ENCODE measurements at regions not wholly inside any gene's neighbourhood (a gene's known extent, or its start where the extent isn't known, plus 50 kb on each side); places are given as distances from the start of the nearest gene placed in this dataset.

GRCh38 chr4:28754376-28754775 is 1893.7 kb downstream of the STIM2 start:
- intact Hi-C loops (cut with DNase I; ENCODE audit: low total_unique reads), result no loop called here
- DNase-seq (ENCODE audit: low spot score in 2 of 2), result no peak
- TF ChIP-seq CTCF (IDR thresholded peaks at IDR 0.05), result no peak
- no peak for TF ChIP-seq POLR2A (IDR thresholded peaks at IDR 0.05)
- 41 to 50% methylated on average over 3 of the region's 3 CpGs for WGBS, 2 donors
- no peak overlapping the region for H3K4me3 ChIP-seq (ENCODE audit: low read depth, poor library complexity, severe bottlenecking)

DNA sequence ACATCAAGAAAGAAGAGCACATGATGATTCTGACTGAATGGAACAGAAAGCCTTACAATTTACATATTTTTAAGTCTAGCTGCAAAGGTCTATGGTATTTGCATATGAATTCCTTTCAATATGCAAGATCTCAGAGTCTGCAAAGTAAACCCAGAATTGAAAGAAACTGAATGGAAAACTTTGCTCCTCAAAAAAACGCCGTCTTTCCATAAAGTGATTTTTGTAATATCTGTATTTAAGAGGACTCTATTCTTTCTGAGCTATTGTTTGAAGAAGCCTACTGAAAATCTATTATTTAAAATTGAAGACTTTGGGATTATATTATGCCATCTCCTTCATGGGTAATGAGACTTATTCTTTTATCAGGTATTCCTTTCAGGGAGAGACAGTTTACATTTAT is 1894.4 kb downstream of the STIM2 start:
- DNase-seq (ENCODE audit: low spot score in 2 of 2), result no peak
- TF ChIP-seq CTCF (IDR thresholded peaks at IDR 0.05) (no peak), POLR2A (IDR thresholded peaks at IDR 0.05) (no peak)
- no peak overlapping the region for H3K4me3 ChIP-seq (ENCODE audit: low read depth, poor library complexity, severe bottlenecking)
- 76 to 78% methylated on average over 2 of the region's 2 CpGs for WGBS, 2 donors
- intact Hi-C loops (cut with DNase I; ENCODE audit: low total_unique reads), result no loop called here

- TF ChIP-seq CTCF (IDR thresholded peaks at IDR 0.05), result no peak
- TF ChIP-seq POLR2A (IDR thresholded peaks at IDR 0.05), result no peak
Observed at GRCh38 chr4:28759064-28759463, 1898.4 kb downstream of the STIM2 start.

DNA sequence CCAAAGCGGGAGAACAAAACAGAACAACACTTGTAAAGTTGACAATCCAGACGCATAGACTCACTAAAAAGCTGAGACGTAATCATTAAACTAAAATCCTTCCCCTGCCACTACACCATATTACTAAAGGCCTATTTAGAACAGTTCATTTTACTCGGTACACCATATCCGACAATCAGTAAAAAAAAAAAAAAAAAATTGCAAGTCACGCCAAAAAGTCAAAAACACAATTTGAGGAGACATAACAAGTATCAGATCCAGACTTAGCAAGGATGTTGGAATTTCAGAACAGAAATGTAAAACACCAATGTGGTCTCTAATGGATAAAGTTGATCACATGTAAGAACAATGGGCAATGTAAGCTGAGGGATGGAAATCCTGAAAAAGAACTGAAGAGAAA is 1899.4 kb downstream of the STIM2 start:
- intact Hi-C loops (cut with DNase I; ENCODE audit: low total_unique reads), result no loop called here
- H3K4me3 ChIP-seq (ENCODE audit: low read depth, poor library complexity, severe bottlenecking), result no peak overlapping the region
- DNase-seq (ENCODE audit: low spot score in 2 of 2), result no peak
- TF ChIP-seq POLR2A (IDR thresholded peaks at IDR 0.05), result no peak
- TF ChIP-seq CTCF (IDR thresholded peaks at IDR 0.05), result no peak
- WGBS, 2 donors, result 88 to 94% methylated on average over 6 of the region's 6 CpGs

More at GRCh38 chr4:28759064-28759463, 1898.4 kb downstream of the STIM2 start:
- no peak overlapping the region for H3K4me3 ChIP-seq (ENCODE audit: low read depth, poor library complexity, severe bottlenecking)
- no peak for DNase-seq (ENCODE audit: low spot score in 2 of 2)
- intact Hi-C loops (cut with DNase I; ENCODE audit: low total_unique reads), result no loop called here

DNA sequence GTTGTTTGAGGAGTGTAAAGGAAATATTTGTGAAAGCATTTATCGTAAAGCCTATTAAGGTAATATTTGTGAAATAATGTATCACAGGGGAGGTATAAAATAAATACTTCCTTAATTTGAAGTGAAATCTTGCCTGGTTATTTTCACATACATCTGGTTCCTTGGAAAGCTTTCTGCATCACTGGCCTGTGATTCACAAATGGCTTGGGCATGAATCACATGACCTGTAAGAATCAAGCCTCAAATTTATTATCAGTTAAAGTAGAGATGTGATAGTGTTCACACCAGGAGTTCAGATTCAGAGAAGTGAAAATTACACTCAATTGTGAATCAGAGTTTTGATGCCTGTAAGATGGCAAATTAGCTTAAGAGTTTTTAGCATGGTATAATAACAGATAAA is 1911.4 kb downstream of the STIM2 start:
- no peak for DNase-seq (ENCODE audit: low spot score in 2 of 2)
- TF ChIP-seq POLR2A (IDR thresholded peaks at IDR 0.05) (no peak), CTCF (IDR thresholded peaks at IDR 0.05) (no peak)
- no peak overlapping the region for H3K4me3 ChIP-seq (ENCODE audit: low read depth, poor library complexity, severe bottlenecking)
- 80 to 94% methylated on average over 1 of the region's 1 CpG for WGBS, 2 donors
- intact Hi-C loops (cut with DNase I; ENCODE audit: low total_unique reads), result no loop called here

GRCh38 chr4:28772788-28773187 is 1912.1 kb downstream of the STIM2 start:
- TF ChIP-seq CTCF (IDR thresholded peaks at IDR 0.05) (no peak), POLR2A (IDR thresholded peaks at IDR 0.05) (no peak)
- 70 to 77% methylated on average over 2 of the region's 2 CpGs for WGBS, 2 donors

More at GRCh38 chr4:28772788-28773187, 1912.1 kb downstream of the STIM2 start:
- no peak overlapping the region for H3K4me3 ChIP-seq (ENCODE audit: low read depth, poor library complexity, severe bottlenecking)
- no peak for DNase-seq (ENCODE audit: low spot score in 2 of 2)
- intact Hi-C loops (cut with DNase I; ENCODE audit: low total_unique reads), result no loop called here

All from lower leg skin (tissue), 4 donors.